Ovary (tissue), 7 donors: ENCODE measurements at regions not wholly inside any gene's neighbourhood (a gene's known extent, or its start where the extent isn't known, plus 50 kb on each side); places are given as distances from the start of the nearest gene placed in this dataset.

Experiments used
- DNase-seq, 5 donors: peaks; one replicate each; pipeline ENCODE4 v3.0.0-alpha.2; 2019 to 2020
- H3K27ac ChIP-seq, 2 donors: fragments of 200-600 bp; one replicate each; pipeline versions ENCODE4 v1.5.1 to v1.8.0; 2019 to 2022
- H3K27me3 ChIP-seq: fragments of 200-600 bp; one replicate; pipeline ENCODE4 v1.8.0; 2022
- H3K36me3 ChIP-seq: fragments of 200-600 bp; sonication (generic); one replicate; pipeline ENCODE4 v1.5.1; 2019
- H3K4me1 ChIP-seq: one replicate; pipeline ENCODE4 v1.8.1; 2013; ENCODE audit warnings: mild to moderate bottlenecking, moderate library complexity; ENCODE audit not compliant: insufficient read depth
- H3K4me3 ChIP-seq: fragments of 200-600 bp; sonication (generic); one replicate; pipeline ENCODE4 v1.5.1; 2017
- H3K9me3 ChIP-seq, 2 donors: fragments of 200-600 bp in 1 of 2; sonication (generic) in 1 of 2; one replicate each; pipeline versions ENCODE4 v1.5.1 to v1.8.1; 2013 to 2019; ENCODE audit warnings: mild to moderate bottlenecking in 1 of 2, moderate library complexity in 1 of 2
- EP300 ChIP-seq: sonication (generic); formaldehyde crosslinking; IDR thresholded peaks from one replicate; pipeline ENCODE4 v1.6.1; 2017; ENCODE audit warnings: antibody characterized with exemption
- POLR2A ChIP-seq: fragments of 450-650 bp; IDR thresholded peaks from one replicate; pipeline ENCODE4 v1.6.1; 2017; ENCODE audit warnings: antibody characterized with exemption, mild to moderate bottlenecking, moderate library complexity
- WGBS, 3 donors: extraction: QIAGEN DNeasy Blood & Tissue Kit in 1 of 3; methylation state at CpG; one replicate each; pipeline versions ENCODE4 v1.1.5 to v1.1.7; 2013 to 2017; 5-methylcytosine and 5-hydroxymethylcytosine counted together
- intact Hi-C, 4 donors: fragments of 100-400 bp; cut with DNase I; formaldehyde crosslinking; loops; one replicate each; pipeline versions ENCODE4 v1.11.0 to v1.15.1; 2022 to 2023
- TF ChIP-seq, protein P1 (sequence below), 3 donors: fragments of 450-650 bp in 2 of 3; fragments of 200-600 bp in 1 of 3; IDR thresholded peaks; one replicate each; pipeline versions ENCODE4 v1.5.1 to v1.8.0; 2016 to 2022; ENCODE audit warnings: antibody characterized with exemption in 3 of 3, mild to moderate bottlenecking in 1 of 3
- donor health status: DM: no; HTN: no; CAD: no; lungs with moderate emphysema.
- donor health status: DM: no; HTN: no; CAD: no.
- donor health status: Bipolar disorder and iron deficiency.
- donor health status: DM: no; HTN: no; CAD: no.
- donor health status: DM: yes; HTN: yes; CAD: no.

DNA sequence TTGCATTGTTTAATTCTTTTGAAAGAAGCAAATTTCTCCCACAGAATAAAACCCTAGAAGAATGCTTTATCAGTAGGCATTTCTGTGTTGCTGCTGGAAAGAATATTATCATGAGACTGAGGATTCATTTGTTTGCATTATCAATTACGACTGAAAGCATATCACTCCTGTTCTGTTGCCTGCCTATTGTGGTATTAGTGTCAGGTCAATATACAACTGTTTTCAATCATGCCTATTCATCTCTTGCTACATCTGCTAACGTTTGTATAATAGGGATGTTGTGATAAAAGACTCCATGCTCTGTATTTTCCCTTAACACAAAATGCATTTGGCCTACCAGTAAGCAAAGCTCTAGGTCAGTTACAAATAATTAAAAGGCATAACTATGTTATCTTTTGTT is 221.5 kb downstream of the PTPRC start:
- H3K27me3 ChIP-seq: no peaks in the 10 kb centered on the region
- TF ChIP-seq, protein P1, sequence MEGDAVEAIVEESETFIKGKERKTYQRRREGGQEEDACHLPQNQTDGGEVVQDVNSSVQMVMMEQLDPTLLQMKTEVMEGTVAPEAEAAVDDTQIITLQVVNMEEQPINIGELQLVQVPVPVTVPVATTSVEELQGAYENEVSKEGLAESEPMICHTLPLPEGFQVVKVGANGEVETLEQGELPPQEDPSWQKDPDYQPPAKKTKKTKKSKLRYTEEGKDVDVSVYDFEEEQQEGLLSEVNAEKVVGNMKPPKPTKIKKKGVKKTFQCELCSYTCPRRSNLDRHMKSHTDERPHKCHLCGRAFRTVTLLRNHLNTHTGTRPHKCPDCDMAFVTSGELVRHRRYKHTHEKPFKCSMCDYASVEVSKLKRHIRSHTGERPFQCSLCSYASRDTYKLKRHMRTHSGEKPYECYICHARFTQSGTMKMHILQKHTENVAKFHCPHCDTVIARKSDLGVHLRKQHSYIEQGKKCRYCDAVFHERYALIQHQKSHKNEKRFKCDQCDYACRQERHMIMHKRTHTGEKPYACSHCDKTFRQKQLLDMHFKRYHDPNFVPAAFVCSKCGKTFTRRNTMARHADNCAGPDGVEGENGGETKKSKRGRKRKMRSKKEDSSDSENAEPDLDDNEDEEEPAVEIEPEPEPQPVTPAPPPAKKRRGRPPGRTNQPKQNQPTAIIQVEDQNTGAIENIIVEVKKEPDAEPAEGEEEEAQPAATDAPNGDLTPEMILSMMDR (IDR thresholded peaks at IDR 0.05): no peak
- TF ChIP-seq POLR2A (no peak), EP300 (no peak)
- no peak overlapping the region for H3K27ac ChIP-seq
- H3K4me1 ChIP-seq: no peaks in the 10 kb centered on the region
- H3K9me3 ChIP-seq: no peaks in the 10 kb centered on the region
- WGBS, 3 donors: 22 to 39% (median 23%) methylated on average over 2 of the region's 2 CpGs
- no peaks in the 10 kb centered on the region for H3K36me3 ChIP-seq
- no peak overlapping the region for H3K4me3 ChIP-seq
- intact Hi-C loops: no loop called here
- no peak for DNase-seq

DNA sequence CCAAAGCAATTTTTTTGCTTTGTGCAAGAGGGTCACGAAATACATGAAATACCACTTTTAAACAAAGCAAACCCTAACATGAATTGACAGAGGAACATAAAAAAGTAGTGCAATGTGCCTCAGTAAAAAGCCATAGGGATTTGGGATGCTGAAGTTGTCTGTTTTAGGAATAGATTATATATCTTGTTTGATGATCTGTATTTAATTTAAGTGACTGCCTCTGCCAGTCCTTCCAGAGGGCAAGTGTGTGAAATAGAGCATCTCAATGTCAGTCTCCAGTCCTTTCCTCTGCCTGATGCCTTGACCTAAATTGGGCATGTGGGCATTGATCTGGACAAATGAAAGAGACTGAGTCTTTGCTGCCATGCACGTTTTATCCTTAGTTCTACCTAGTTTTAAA is 222.8 kb downstream of the PTPRC start:
- no peak for DNase-seq
- Histone ChIP-seq H3K36me3 (no peaks in the 10 kb centered on the region), H3K27ac (no peak overlapping the region), H3K4me1 (no peaks in the 10 kb centered on the region), H3K4me3 (no peak overlapping the region), H3K9me3 (no peaks in the 10 kb centered on the region), H3K27me3 (no peaks in the 10 kb centered on the region)
- TF ChIP-seq, protein P1 (IDR thresholded peaks at IDR 0.05): no peak
- TF ChIP-seq EP300 (no peak), POLR2A (no peak)
- 46 to 65% (median 53%) methylated on average over 2 of the region's 2 CpGs for WGBS, 3 donors
- intact Hi-C loops: no loop called here

DNA sequence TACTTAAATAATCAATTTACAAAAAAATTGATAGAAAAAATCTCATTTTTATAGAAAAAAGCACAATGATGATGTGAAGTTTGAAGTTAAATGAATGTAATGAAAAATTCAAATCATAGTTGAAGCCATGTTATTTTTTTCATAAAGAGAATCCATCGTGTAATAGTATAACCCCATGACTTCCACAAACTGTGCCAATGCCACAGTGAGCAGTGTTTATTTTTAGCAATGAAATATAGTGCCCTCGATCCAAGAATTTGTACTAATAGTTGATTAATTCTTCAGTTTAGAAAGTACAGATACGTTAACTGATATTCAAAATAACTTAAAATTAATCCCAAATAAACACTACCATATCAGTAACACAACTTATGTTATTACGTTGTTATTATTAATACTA is 225.9 kb downstream of the PTPRC start:
- Histone ChIP-seq H3K4me1 (no peaks in the 10 kb centered on the region), H3K27ac (no peak overlapping the region), H3K27me3 (no peaks in the 10 kb centered on the region), H3K9me3 (no peaks in the 10 kb centered on the region), H3K4me3 (no peak overlapping the region), H3K36me3 (no peaks in the 10 kb centered on the region)
- TF ChIP-seq EP300: no peak
- no peak for TF ChIP-seq POLR2A
- TF ChIP-seq, protein P1 (IDR thresholded peaks at IDR 0.05): no peak
- intact Hi-C loops: no loop called here
- WGBS, 3 donors: 73 to 81% (median 75%) methylated on average over 4 of the region's 4 CpGs
- DNase-seq: no peak

DNA sequence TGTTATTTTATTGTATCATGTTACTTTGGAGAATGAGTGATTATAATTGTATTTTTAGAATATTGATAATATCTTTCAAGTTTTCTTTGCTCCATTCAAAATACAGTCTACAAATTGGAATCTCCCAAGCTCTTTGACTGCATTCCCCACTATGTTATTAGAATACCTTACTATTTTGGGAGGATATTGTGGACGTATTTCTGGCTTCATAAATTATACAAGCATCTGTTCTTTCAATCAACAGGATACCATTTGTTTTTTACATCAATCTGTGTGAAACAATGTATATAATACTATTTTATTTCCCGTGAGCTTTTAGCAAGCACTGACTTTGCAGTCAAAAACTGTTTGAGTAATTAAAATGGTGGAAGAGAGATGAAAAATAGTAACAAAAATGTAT is 226.5 kb downstream of the PTPRC start:
- no peak for DNase-seq
- TF ChIP-seq EP300 (no peak), POLR2A (no peak)
- TF ChIP-seq, protein P1 (IDR thresholded peaks at IDR 0.05): no peak
- Histone ChIP-seq H3K27ac (no peak overlapping the region), H3K9me3 (no peaks in the 10 kb centered on the region), H3K27me3 (no peaks in the 10 kb centered on the region), H3K4me1 (no peaks in the 10 kb centered on the region), H3K36me3 (no peaks in the 10 kb centered on the region), H3K4me3 (no peak overlapping the region)
- 67 to 69% (median 68%) methylated on average over 2 of the region's 2 CpGs for WGBS, 3 donors
- intact Hi-C loops: no loop called here

DNA sequence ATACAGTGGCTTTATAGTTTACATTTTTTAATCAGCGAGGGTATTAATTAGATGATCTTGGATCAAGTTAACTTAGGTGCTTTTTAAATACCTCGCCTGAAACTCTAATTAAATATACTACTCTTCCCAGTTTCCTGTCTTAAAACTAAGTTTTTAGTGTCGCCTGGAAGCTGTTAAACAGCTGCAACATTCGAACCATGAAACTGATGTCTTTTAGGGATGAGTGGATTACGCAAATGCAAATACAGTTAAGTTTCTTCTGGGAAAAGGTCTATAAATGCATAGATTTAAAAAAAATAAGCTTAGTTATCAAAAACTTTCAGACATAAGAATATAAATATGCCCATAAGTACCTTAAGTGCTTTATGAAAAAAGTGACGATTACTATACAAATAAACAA is 228.3 kb downstream of the PTPRC start:
- Histone ChIP-seq H3K9me3 (no peaks in the 10 kb centered on the region), H3K4me1 (no peaks in the 10 kb centered on the region), H3K27ac (no peak overlapping the region), H3K27me3 (no peaks in the 10 kb centered on the region), H3K4me3 (no peak overlapping the region), H3K36me3 (no peaks in the 10 kb centered on the region)
- no peak for DNase-seq
- intact Hi-C loops: no loop called here
- TF ChIP-seq EP300 (no peak), POLR2A (no peak)
- TF ChIP-seq, protein P1 (IDR thresholded peaks at IDR 0.05): no peak
- WGBS, 3 donors: 84 to 91% (median 89%) methylated on average over 6 of the region's 6 CpGs
